ENCODE measurements at regions not wholly inside any gene's neighbourhood (a gene's known extent, or its start where the extent isn't known, plus 50 kb on each side); places are given as distances from the start of the nearest gene placed in this dataset.

DNA sequence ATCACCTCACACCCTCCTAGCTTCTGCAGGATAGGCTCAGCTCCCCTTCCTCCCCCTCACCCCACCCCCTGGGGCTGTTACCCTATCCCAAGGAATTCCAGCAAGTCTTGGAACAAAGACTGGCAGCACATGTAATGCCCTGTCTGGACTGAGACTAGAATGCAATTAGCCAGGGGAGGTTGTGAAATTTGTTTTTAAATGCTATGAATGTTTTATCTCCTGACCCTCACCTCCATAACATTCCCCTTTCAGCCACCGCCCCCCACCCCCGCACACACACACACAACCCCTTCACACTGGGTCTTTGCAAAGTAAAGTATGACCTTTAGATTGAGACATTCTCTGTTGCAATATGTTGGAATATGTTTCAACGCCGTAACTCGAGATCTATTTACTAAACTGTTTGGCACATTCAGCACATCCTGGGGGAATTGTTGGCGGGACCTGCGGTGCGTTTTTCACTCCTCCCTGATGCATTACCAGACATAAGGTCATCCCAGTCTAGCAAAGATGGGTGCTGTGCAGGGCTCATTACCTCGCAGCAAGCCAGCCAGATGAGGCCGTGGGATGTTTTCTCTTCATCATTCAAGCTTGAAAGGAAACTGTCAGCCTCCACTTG lies 290.7 kb upstream of the SLC14A2 start:
- Histone ChIP-seq H3K9ac (ENCODE audit: insufficient read length) (no peak overlapping the region), H3K4me3 (no peak overlapping the region), H3K36me3 (ENCODE audit: insufficient read depth, low read length) (no peaks in the 10 kb centered on the region), H3K27ac (no peak overlapping the region), H3K9me3 (ENCODE audit: low read depth, low read length) (no peaks in the 10 kb centered on the region)
- TF ChIP-seq FOXP2 (optimal IDR thresholded peaks at IDR 0.05; ENCODE audit: control extremely low read depth, extremely low read length, insufficient read depth) (no peak), POLR2AphosphoS5 (IDR thresholded peaks at IDR 0.05; ENCODE audit: borderline replicate concordance, low read depth, low read length) (no peak), EZH2 (IDR thresholded peaks at IDR 0.05) (no peak)
- DNase-seq (ENCODE audit: low read depth, low spot score) = no peak

DNA sequence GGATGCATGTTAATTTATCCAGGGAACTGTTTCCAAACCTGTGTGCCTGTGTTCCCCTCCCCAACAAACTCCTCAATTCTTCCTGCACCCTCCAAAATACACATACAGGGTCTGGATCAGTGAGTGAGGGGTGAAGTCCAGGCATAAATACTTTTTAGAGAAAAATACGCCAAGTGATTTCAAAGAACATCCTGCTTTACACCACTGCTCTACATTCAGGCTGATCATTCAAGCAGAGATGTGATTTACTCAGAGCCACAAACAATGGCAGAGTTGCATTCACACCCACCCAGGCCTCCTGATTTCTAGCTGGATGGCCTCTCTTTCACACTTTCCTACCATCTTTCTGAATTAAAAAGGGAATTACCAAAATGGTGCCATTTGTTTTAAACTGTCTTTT lies 289.5 kb upstream of the SLC14A2 start:
- H3K9me3 ChIP-seq (ENCODE audit: low read depth, low read length) = no peaks in the 10 kb centered on the region
- no peaks in the 10 kb centered on the region for H3K36me3 ChIP-seq (ENCODE audit: insufficient read depth, low read length)
- TF ChIP-seq FOXP2 (optimal IDR thresholded peaks at IDR 0.05; ENCODE audit: control extremely low read depth, extremely low read length, insufficient read depth) (no peak), POLR2AphosphoS5 (IDR thresholded peaks at IDR 0.05; ENCODE audit: borderline replicate concordance, low read depth, low read length) (no peak), EZH2 (IDR thresholded peaks at IDR 0.05) (no peak)
- no peak overlapping the region for H3K27ac ChIP-seq
- H3K9ac ChIP-seq (ENCODE audit: insufficient read length) = no peak overlapping the region
- H3K4me3 ChIP-seq = no peak overlapping the region
- no peak for DNase-seq (ENCODE audit: low read depth, low spot score)

DNA sequence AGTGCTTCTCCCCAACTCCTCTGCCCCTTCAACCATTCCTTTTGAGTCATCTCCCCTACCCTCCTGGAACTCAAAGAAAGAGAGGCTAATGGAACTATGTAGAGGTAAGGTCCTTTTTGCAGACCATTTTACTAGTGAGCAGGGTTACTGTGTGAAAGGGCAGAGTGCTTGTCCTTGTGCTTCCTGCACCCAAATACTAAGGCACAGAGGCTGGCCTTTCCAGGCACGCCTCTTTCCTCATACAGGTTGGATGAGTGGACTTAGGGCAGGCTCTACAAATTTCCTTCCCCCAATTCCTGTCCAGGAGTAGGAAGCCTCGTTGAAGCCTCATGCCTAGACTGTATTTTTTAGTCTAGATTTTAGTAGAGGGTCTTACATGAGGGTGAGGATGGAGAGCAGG lies 288.8 kb upstream of the SLC14A2 start:
- no peak overlapping the region for H3K9ac ChIP-seq (ENCODE audit: insufficient read length)
- H3K27ac ChIP-seq = no peak overlapping the region
- no peak overlapping the region for H3K4me3 ChIP-seq
- no peaks in the 10 kb centered on the region for H3K9me3 ChIP-seq (ENCODE audit: low read depth, low read length)
- no peaks in the 10 kb centered on the region for H3K36me3 ChIP-seq (ENCODE audit: insufficient read depth, low read length)
- no peak for DNase-seq (ENCODE audit: low read depth, low spot score)
- TF ChIP-seq POLR2AphosphoS5 (IDR thresholded peaks at IDR 0.05; ENCODE audit: borderline replicate concordance, low read depth, low read length) (no peak), FOXP2 (optimal IDR thresholded peaks at IDR 0.05; ENCODE audit: control extremely low read depth, extremely low read length, insufficient read depth) (no peak), EZH2 (IDR thresholded peaks at IDR 0.05) (no peak)

DNA sequence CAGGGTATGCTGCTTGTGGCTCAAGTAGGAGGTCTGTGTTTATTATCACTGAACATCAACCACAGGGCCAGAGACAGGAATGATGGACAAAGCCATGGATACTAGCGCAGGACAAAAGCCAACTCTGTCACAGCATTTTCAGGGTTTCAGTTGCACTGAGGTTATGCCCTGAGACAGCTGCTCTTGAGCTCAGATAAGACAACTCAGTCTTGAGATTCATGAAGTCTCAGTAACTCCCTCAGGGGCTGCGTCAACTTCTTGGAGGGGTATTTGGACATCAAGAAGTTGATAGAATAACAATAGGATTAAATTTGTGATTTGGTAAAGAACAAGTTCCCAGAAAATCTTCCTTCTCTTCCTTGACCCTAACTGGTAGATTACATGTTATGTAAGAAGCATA lies 287.0 kb upstream of the SLC14A2 start:
- no peak for DNase-seq (ENCODE audit: low read depth, low spot score)
- TF ChIP-seq POLR2AphosphoS5 (IDR thresholded peaks at IDR 0.05; ENCODE audit: borderline replicate concordance, low read depth, low read length) (no peak), EZH2 (IDR thresholded peaks at IDR 0.05) (no peak), FOXP2 (optimal IDR thresholded peaks at IDR 0.05; ENCODE audit: control extremely low read depth, extremely low read length, insufficient read depth) (no peak)
- Histone ChIP-seq H3K9ac (ENCODE audit: insufficient read length) (no peak overlapping the region), H3K9me3 (ENCODE audit: low read depth, low read length) (no peaks in the 10 kb centered on the region), H3K4me3 (no peak overlapping the region), H3K36me3 (ENCODE audit: insufficient read depth, low read length) (no peaks in the 10 kb centered on the region), H3K27ac (no peak overlapping the region)

DNA sequence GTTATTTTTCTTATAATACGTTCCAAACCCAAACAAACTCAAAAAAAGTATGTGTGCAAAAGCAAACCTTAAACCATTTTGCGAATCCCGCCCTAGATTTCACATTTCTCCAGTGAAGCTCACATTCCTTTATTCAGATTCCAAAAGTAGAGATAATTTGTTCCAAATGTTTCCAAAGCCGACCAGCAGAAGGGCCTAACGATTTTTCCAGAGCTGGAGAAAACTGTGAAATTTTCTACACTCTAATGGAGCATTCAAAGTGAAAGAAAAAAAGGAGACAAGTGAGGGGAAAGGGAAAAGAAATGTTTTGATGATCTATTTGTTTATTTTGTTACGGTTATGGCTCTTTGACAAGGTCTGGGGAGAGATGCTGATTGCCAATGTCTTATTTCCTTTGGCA lies 286.5 kb upstream of the SLC14A2 start:
- Histone ChIP-seq H3K9ac (ENCODE audit: insufficient read length) (no peak overlapping the region), H3K36me3 (ENCODE audit: insufficient read depth, low read length) (no peaks in the 10 kb centered on the region), H3K27ac (no peak overlapping the region), H3K4me3 (no peak overlapping the region), H3K9me3 (ENCODE audit: low read depth, low read length) (no peaks in the 10 kb centered on the region)
- DNase-seq (ENCODE audit: low read depth, low spot score) = no peak
- TF ChIP-seq POLR2AphosphoS5 (IDR thresholded peaks at IDR 0.05; ENCODE audit: borderline replicate concordance, low read depth, low read length) = no peak
- no peak for TF ChIP-seq EZH2 (IDR thresholded peaks at IDR 0.05)
- TF ChIP-seq FOXP2 (optimal IDR thresholded peaks at IDR 0.05; ENCODE audit: control extremely low read depth, extremely low read length, insufficient read depth) = no peak

DNA sequence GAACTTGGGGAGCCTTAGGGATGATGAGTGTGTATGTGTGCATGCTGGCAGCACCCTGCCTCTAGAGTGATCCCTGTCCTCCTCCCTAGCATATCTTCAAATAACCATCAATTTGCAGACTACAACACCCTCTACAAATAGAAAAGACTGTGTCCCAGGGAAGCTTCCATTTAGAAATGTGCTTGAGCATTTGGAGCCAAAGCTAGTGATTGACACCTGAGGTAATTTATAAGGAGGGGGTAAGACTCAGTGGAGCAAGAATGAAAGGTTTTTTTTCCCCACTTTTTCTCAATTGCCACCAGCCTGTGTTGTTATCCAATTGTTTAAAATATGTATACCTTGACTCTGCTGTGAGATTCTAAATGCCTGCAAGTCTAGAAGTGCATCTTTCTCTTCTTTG lies 286.0 kb upstream of the SLC14A2 start:
- no peak for TF ChIP-seq POLR2AphosphoS5 (IDR thresholded peaks at IDR 0.05; ENCODE audit: borderline replicate concordance, low read depth, low read length)
- TF ChIP-seq FOXP2 (optimal IDR thresholded peaks at IDR 0.05; ENCODE audit: control extremely low read depth, extremely low read length, insufficient read depth) = no peak
- no peak for TF ChIP-seq EZH2 (IDR thresholded peaks at IDR 0.05)
- no peak overlapping the region for H3K9ac ChIP-seq (ENCODE audit: insufficient read length)
- H3K27ac ChIP-seq = no peak overlapping the region
- H3K4me3 ChIP-seq = no peak overlapping the region
- DNase-seq (ENCODE audit: low read depth, low spot score) = no peak
- H3K36me3 ChIP-seq (ENCODE audit: insufficient read depth, low read length) = no peaks in the 10 kb centered on the region
- no peaks in the 10 kb centered on the region for H3K9me3 ChIP-seq (ENCODE audit: low read depth, low read length)

DNA sequence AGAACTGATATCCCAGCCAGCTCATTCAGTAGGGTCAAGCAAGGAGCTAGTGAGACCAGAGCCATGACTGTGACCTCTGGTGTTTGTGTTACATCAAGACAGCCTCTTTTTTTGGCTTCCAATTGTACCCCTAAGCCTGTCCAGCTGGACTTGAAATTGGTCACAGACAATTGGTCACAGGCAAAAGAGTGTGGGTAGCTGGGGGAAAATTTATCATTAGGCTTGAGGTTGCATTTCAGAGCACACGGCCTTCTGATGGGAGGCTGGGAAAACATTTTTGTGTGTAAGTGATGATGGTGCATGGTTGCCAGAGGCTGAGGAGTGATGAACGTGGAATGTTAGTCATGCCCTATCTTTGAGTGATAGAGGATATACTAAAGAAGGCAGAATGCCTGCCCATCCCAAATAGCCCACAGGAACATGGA lies 285.1 kb upstream of the SLC14A2 start:
- Histone ChIP-seq H3K4me3 (no peak overlapping the region), H3K9ac (ENCODE audit: insufficient read length) (no peak overlapping the region), H3K27ac (no peak overlapping the region), H3K36me3 (ENCODE audit: insufficient read depth, low read length) (no peaks in the 10 kb centered on the region), H3K9me3 (ENCODE audit: low read depth, low read length) (no peaks in the 10 kb centered on the region)
- TF ChIP-seq EZH2 (IDR thresholded peaks at IDR 0.05) (no peak), FOXP2 (optimal IDR thresholded peaks at IDR 0.05; ENCODE audit: control extremely low read depth, extremely low read length, insufficient read depth) (no peak), POLR2AphosphoS5 (IDR thresholded peaks at IDR 0.05; ENCODE audit: borderline replicate concordance, low read depth, low read length) (no peak)
- DNase-seq (ENCODE audit: low read depth, low spot score) = no peak

DNA sequence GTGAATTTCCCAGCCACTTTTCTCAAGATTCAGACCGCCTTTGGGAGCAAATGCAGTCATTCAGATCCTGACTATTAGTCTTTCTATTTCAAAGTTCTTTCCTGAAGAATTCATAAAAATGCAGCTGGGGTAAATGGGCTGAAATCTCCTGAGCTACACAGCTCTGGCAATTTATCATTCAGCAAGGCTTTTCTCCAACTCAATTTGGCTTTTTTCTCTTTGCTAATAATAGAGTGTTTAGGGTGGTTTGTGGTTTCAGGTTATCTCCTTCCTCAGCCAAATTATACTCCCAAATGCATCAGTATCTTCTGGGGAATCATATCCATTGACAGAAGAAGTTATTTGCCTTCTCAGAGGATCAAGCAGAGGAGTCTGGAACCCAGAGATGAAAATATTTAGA lies 282.4 kb upstream of the SLC14A2 start:
- H3K27ac ChIP-seq = no peak overlapping the region
- no peak for DNase-seq (ENCODE audit: low read depth, low spot score)
- no peaks in the 10 kb centered on the region for H3K36me3 ChIP-seq (ENCODE audit: insufficient read depth, low read length)
- TF ChIP-seq POLR2AphosphoS5 (IDR thresholded peaks at IDR 0.05; ENCODE audit: borderline replicate concordance, low read depth, low read length) (no peak), EZH2 (IDR thresholded peaks at IDR 0.05) (no peak), FOXP2 (optimal IDR thresholded peaks at IDR 0.05; ENCODE audit: control extremely low read depth, extremely low read length, insufficient read depth) (no peak)
- H3K9ac ChIP-seq (ENCODE audit: insufficient read length) = no peak overlapping the region
- no peak overlapping the region for H3K4me3 ChIP-seq
- H3K9me3 ChIP-seq (ENCODE audit: low read depth, low read length) = no peaks in the 10 kb centered on the region

DNA sequence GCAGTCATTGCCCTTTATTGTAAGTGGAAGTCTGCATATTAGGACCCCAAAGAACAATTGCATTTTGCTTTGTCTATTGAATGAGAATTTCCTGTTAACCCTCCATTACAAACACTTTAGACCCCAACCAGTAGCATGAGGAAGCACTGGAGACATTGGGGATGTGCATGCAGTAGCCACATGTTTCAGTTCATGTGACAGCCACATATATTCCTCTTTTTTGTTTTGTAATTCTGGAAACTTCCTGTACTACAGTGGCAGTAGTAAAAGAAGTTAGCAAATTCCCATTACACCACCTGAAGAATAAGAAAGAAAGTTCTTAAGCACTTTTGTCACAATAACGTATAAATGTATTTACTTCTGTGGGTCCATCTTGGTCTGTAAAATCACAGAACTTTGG lies 281.1 kb upstream of the SLC14A2 start:
- H3K9me3 ChIP-seq (ENCODE audit: low read depth, low read length) = no peaks in the 10 kb centered on the region
- no peak overlapping the region for H3K4me3 ChIP-seq
- no peak overlapping the region for H3K9ac ChIP-seq (ENCODE audit: insufficient read length)
- TF ChIP-seq EZH2 (IDR thresholded peaks at IDR 0.05) (no peak), FOXP2 (optimal IDR thresholded peaks at IDR 0.05; ENCODE audit: control extremely low read depth, extremely low read length, insufficient read depth) (no peak), POLR2AphosphoS5 (IDR thresholded peaks at IDR 0.05; ENCODE audit: borderline replicate concordance, low read depth, low read length) (no peak)
- no peak for DNase-seq (ENCODE audit: low read depth, low spot score)
- no peak overlapping the region for H3K27ac ChIP-seq
- H3K36me3 ChIP-seq (ENCODE audit: insufficient read depth, low read length) = no peaks in the 10 kb centered on the region
